ENCODE measurements at regions not wholly inside any gene's neighbourhood (a gene's known extent, or its start where the extent isn't known, plus 50 kb on each side); places are given as distances from the start of the nearest gene placed in this dataset.

DNA sequence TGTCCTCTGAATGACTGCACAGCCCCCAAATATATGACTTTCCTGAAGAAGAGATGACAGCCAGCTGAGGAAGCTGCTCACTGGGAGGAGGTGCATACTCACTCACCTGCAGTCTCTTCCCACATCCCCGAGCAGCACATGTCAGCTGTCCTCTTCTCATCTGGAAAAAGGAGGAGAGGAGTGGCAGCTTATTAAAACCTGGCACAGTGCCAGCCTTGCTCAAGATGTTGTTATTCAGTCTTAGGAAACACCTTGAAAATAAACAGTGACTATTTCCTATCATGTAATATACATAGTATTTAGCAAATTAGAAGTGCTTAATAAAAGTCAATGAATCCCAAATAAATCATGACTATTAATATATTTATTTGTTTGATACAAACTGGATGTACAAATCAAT, 232.9 kb downstream of the EPM2A start:
- TF ChIP-seq CTCF (IDR thresholded peaks at IDR 0.05) = no peak
- TF ChIP-seq ZFX (IDR thresholded peaks at IDR 0.05; ENCODE audit: borderline replicate concordance) = no peak

Data from 22Rv1 (cell line).